ENCODE measurements at regions not wholly inside any gene's neighbourhood (a gene's known extent, or its start where the extent isn't known, plus 50 kb on each side); places are given as distances from the start of the nearest gene placed in this dataset.

GRCh38 chr4:180808862-180809261 is 1434.3 kb upstream of the TENM3 start:
- POLR2A ChIA-PET = no interaction called here

GRCh38 chr4:180809439-180809838 is 1433.8 kb upstream of the TENM3 start:
- Mint-ChIP-seq H3K9me3 (peaks cover 0 to 13% (median 3%) of the 10 kb centered on the region in 5 donors), H3K36me3 (no peaks in the 10 kb centered on the region), H3K27me3 (no peaks in the 10 kb centered on the region), H3K27ac (no peak overlapping the region), H3K4me3 (no peak overlapping the region), H3K4me1 (no peaks in the 10 kb centered on the region)
- Histone ChIP-seq H3K27me3 (ENCODE audit: insufficient read depth, low read length, poor library complexity, severe bottlenecking) (no peaks in the 10 kb centered on the region), H3K27ac (ENCODE audit: low read depth, low read length) (no peak overlapping the region), H3K9me3 (ENCODE audit: low read length) (no peaks in the 10 kb centered on the region), H3K4me3 (ENCODE audit: low read length) (no peak overlapping the region), H3K36me3 (ENCODE audit: insufficient read depth, low read length) (no peaks in the 10 kb centered on the region), H3K4me1 (ENCODE audit: insufficient read depth, low read length) (no peaks in the 10 kb centered on the region)
- ChIA-PET CTCF (no interaction called here), POLR2A (no interaction called here)
- DNase-seq = no peak

More at GRCh38 chr4:180808862-180809261, 1434.3 kb upstream of the TENM3 start:
- Histone ChIP-seq H3K9me3 (ENCODE audit: low read length) (no peaks in the 10 kb centered on the region), H3K4me1 (ENCODE audit: insufficient read depth, low read length) (no peaks in the 10 kb centered on the region), H3K27me3 (ENCODE audit: insufficient read depth, low read length, poor library complexity, severe bottlenecking) (no peaks in the 10 kb centered on the region), H3K4me3 (ENCODE audit: low read length) (no peak overlapping the region), H3K27ac (ENCODE audit: low read depth, low read length) (no peak overlapping the region), H3K36me3 (ENCODE audit: insufficient read depth, low read length) (no peaks in the 10 kb centered on the region)
- no peak overlapping the region for H3K27ac Mint-ChIP-seq
- H3K27me3 Mint-ChIP-seq = no peaks in the 10 kb centered on the region
- no peak for DNase-seq
- no peaks in the 10 kb centered on the region for H3K36me3 Mint-ChIP-seq
- H3K4me3 Mint-ChIP-seq = no peak overlapping the region
- peaks cover 0 to 14% (median 3%) of the 10 kb centered on the region in 5 donors for H3K9me3 Mint-ChIP-seq
- H3K4me1 Mint-ChIP-seq = no peaks in the 10 kb centered on the region
- CTCF ChIA-PET = no interaction called here

GRCh38 chr4:180810581-180810980 is 1432.6 kb upstream of the TENM3 start:
- H3K27ac Mint-ChIP-seq = no peak overlapping the region
- DNase-seq = no peak
- H3K4me1 Mint-ChIP-seq = no peaks in the 10 kb centered on the region
- Histone ChIP-seq H3K4me1 (ENCODE audit: insufficient read depth, low read length) (no peaks in the 10 kb centered on the region), H3K27me3 (ENCODE audit: insufficient read depth, low read length, poor library complexity, severe bottlenecking) (no peaks in the 10 kb centered on the region), H3K36me3 (ENCODE audit: insufficient read depth, low read length) (no peaks in the 10 kb centered on the region), H3K4me3 (ENCODE audit: low read length) (no peak overlapping the region), H3K27ac (ENCODE audit: low read depth, low read length) (no peak overlapping the region), H3K9me3 (ENCODE audit: low read length) (no peaks in the 10 kb centered on the region)
- no peaks in the 10 kb centered on the region for H3K36me3 Mint-ChIP-seq
- H3K4me3 Mint-ChIP-seq = no peak overlapping the region
- no peaks in the 10 kb centered on the region for H3K27me3 Mint-ChIP-seq
- H3K9me3 Mint-ChIP-seq = peaks cover 0 to 8% (median 4%) of the 10 kb centered on the region in 5 donors
- POLR2A ChIA-PET = no interaction called here
- CTCF ChIA-PET = no interaction called here

- Mint-ChIP-seq H3K9me3 (peaks cover 0 to 7% (median 4%) of the 10 kb centered on the region in 5 donors), H3K4me1 (no peaks in the 10 kb centered on the region), H3K27ac (no peak overlapping the region), H3K36me3 (no peaks in the 10 kb centered on the region), H3K27me3 (no peaks in the 10 kb centered on the region), H3K4me3 (no peak overlapping the region)
- Histone ChIP-seq H3K27ac (ENCODE audit: low read depth, low read length) (no peak overlapping the region), H3K4me1 (ENCODE audit: insufficient read depth, low read length) (no peaks in the 10 kb centered on the region), H3K27me3 (ENCODE audit: insufficient read depth, low read length, poor library complexity, severe bottlenecking) (no peaks in the 10 kb centered on the region), H3K9me3 (ENCODE audit: low read length) (no peaks in the 10 kb centered on the region), H3K4me3 (ENCODE audit: low read length) (no peak overlapping the region), H3K36me3 (ENCODE audit: insufficient read depth, low read length) (no peaks in the 10 kb centered on the region)
- no peak for DNase-seq
- POLR2A ChIA-PET = no interaction called here
- CTCF ChIA-PET = no interaction called here
Measured at GRCh38 chr4:180811556-180811955, 1431.6 kb upstream of the TENM3 start.

- Mint-ChIP-seq H3K27me3 (no peaks in the 10 kb centered on the region), H3K9me3 (peaks cover 2 to 8% (median 4%) of the 10 kb centered on the region in 5 donors), H3K4me1 (no peaks in the 10 kb centered on the region), H3K4me3 (no peak overlapping the region), H3K27ac (no peak overlapping the region), H3K36me3 (no peaks in the 10 kb centered on the region)
- ChIA-PET POLR2A (no interaction called here), CTCF (no interaction called here)
- Histone ChIP-seq H3K9me3 (ENCODE audit: low read length) (no peaks in the 10 kb centered on the region), H3K4me3 (ENCODE audit: low read length) (no peak overlapping the region), H3K36me3 (ENCODE audit: insufficient read depth, low read length) (no peaks in the 10 kb centered on the region), H3K4me1 (ENCODE audit: insufficient read depth, low read length) (no peaks in the 10 kb centered on the region), H3K27me3 (ENCODE audit: insufficient read depth, low read length, poor library complexity, severe bottlenecking) (no peaks in the 10 kb centered on the region), H3K27ac (ENCODE audit: low read depth, low read length) (no peak overlapping the region)
- DNase-seq = no peak
Measured at GRCh38 chr4:180812783-180813182, 1430.4 kb upstream of the TENM3 start.

- H3K27ac Mint-ChIP-seq = no peak overlapping the region
- H3K4me3 Mint-ChIP-seq = no peak overlapping the region
- H3K4me1 Mint-ChIP-seq = no peaks in the 10 kb centered on the region
- H3K36me3 Mint-ChIP-seq = no peaks in the 10 kb centered on the region
- H3K36me3 ChIP-seq (ENCODE audit: insufficient read depth, low read length) = no peaks in the 10 kb centered on the region
- ChIA-PET CTCF (no interaction called here), POLR2A (no interaction called here)
- DNase-seq = no peak
- H3K9me3 Mint-ChIP-seq = peaks cover 2 to 11% (median 7%) of the 10 kb centered on the region in 5 donors
- H3K27me3 ChIP-seq (ENCODE audit: insufficient read depth, low read length, poor library complexity, severe bottlenecking) = no peaks in the 10 kb centered on the region
- no peak overlapping the region for H3K4me3 ChIP-seq (ENCODE audit: low read length)
- no peak overlapping the region for H3K27ac ChIP-seq (ENCODE audit: low read depth, low read length)
- H3K9me3 ChIP-seq (ENCODE audit: low read length) = no peaks in the 10 kb centered on the region
- H3K4me1 ChIP-seq (ENCODE audit: insufficient read depth, low read length) = no peaks in the 10 kb centered on the region
- H3K27me3 Mint-ChIP-seq = no peaks in the 10 kb centered on the region
Measured at GRCh38 chr4:180814875-180815417, 1428.3 kb upstream of the TENM3 start.

- Mint-ChIP-seq H3K4me3 (no peak overlapping the region), H3K9me3 (peaks cover 5 to 15% (median 9%) of the 10 kb centered on the region in 5 donors), H3K27me3 (no peaks in the 10 kb centered on the region), H3K36me3 (peaks cover 0 to 1% (median 0%) of the 10 kb centered on the region in 3 donors), H3K4me1 (no peaks in the 10 kb centered on the region), H3K27ac (no peak overlapping the region)
- POLR2A ChIA-PET = no interaction called here
- Histone ChIP-seq H3K27me3 (ENCODE audit: insufficient read depth, low read length, poor library complexity, severe bottlenecking) (no peaks in the 10 kb centered on the region), H3K27ac (ENCODE audit: low read depth, low read length) (no peak overlapping the region), H3K9me3 (ENCODE audit: low read length) (no peaks in the 10 kb centered on the region), H3K4me3 (ENCODE audit: low read length) (no peak overlapping the region), H3K36me3 (ENCODE audit: insufficient read depth, low read length) (no peaks in the 10 kb centered on the region), H3K4me1 (ENCODE audit: insufficient read depth, low read length) (no peaks in the 10 kb centered on the region)
- CTCF ChIA-PET = no interaction called here
- no peak for DNase-seq
Measured at GRCh38 chr4:180817529-180817928, 1425.7 kb upstream of the TENM3 start.

- Histone ChIP-seq H3K4me3 (ENCODE audit: low read length) (no peak overlapping the region), H3K27ac (ENCODE audit: low read depth, low read length) (no peak overlapping the region), H3K36me3 (ENCODE audit: insufficient read depth, low read length) (no peaks in the 10 kb centered on the region), H3K27me3 (ENCODE audit: insufficient read depth, low read length, poor library complexity, severe bottlenecking) (no peaks in the 10 kb centered on the region), H3K4me1 (ENCODE audit: insufficient read depth, low read length) (no peaks in the 10 kb centered on the region), H3K9me3 (ENCODE audit: low read length) (no peaks in the 10 kb centered on the region)
- H3K9me3 Mint-ChIP-seq = peaks cover 3 to 16% (median 11%) of the 10 kb centered on the region in 5 donors
- no peak for DNase-seq
- no peaks in the 10 kb centered on the region for H3K4me1 Mint-ChIP-seq
- no peak overlapping the region for H3K27ac Mint-ChIP-seq
- H3K4me3 Mint-ChIP-seq = no peak overlapping the region
- H3K36me3 Mint-ChIP-seq = peaks cover 0 to 1% (median 0%) of the 10 kb centered on the region in 3 donors
- H3K27me3 Mint-ChIP-seq = no peaks in the 10 kb centered on the region
- CTCF ChIA-PET = no interaction called here
- POLR2A ChIA-PET = no interaction called here
Measured at GRCh38 chr4:180823108-180823507, 1420.1 kb upstream of the TENM3 start.
